ENCODE measurements at regions not wholly inside any gene's neighbourhood (a gene's known extent, or its start where the extent isn't known, plus 50 kb on each side); places are given as distances from the start of the nearest gene placed in this dataset.

GRCh38 chr2:7329465-7329864 lies 412.3 kb downstream of the RNF144A start:
- TF ChIP-seq EP300 (IDR thresholded peaks at IDR 0.05) (no peak), CTCF (IDR thresholded peaks at IDR 0.05) (no peak)
